H9 (cell line): ENCODE measurements at regions not wholly inside any gene's neighbourhood (a gene's known extent, or its start where the extent isn't known, plus 50 kb on each side); places are given as distances from the start of the nearest gene placed in this dataset.

Experiments
- DNase-seq: peaks from one replicate; pipeline ENCODE4 v3.0.0-alpha.2; 2017
- H2AFZ ChIP-seq: one replicate; pipeline ENCODE4 v1.6.1; 2013; ENCODE audit warnings: mild to moderate bottlenecking, low read length, control low read depth, moderate library complexity
- H2AK5ac ChIP-seq: 2 replicates; pipeline ENCODE4 v1.6.1; 2013; ENCODE audit warnings: low read length, control low read depth, mixed read lengths; ENCODE audit not compliant: insufficient read length
- H2BK120ac ChIP-seq: one replicate; pipeline ENCODE4 v1.6.1; 2013; ENCODE audit warnings: low read depth, mild to moderate bottlenecking, low read length, control low read depth, inconsistent platforms; ENCODE audit not compliant: poor library complexity, severe bottlenecking
- H2BK12ac ChIP-seq: 2 replicates; pipeline ENCODE4 v1.6.1; 2013; ENCODE audit warnings: low read length, control low read depth, mixed read lengths, low read depth; ENCODE audit not compliant: insufficient read length
- H2BK15ac ChIP-seq: 2 replicates; pipeline ENCODE4 v1.6.1; 2013; ENCODE audit warnings: low read depth, low read length, control low read depth
- H2BK20ac ChIP-seq: one replicate; pipeline ENCODE4 v1.6.1; 2013; ENCODE audit warnings: low read depth, mild to moderate bottlenecking, low read length, control low read depth, inconsistent platforms; ENCODE audit not compliant: poor library complexity, severe bottlenecking
- H2BK5ac ChIP-seq: 2 replicates; pipeline ENCODE4 v1.6.1; 2013; ENCODE audit warnings: low read length, control low read depth, mixed read lengths; ENCODE audit not compliant: insufficient read length
- H3K14ac ChIP-seq: 2 replicates; pipeline ENCODE4 v1.6.1; 2013; ENCODE audit warnings: low read length, control low read depth; ENCODE audit not compliant: insufficient read depth
- H3K18ac ChIP-seq: 2 replicates; pipeline ENCODE4 v1.6.1; 2013; ENCODE audit warnings: low read depth, mild to moderate bottlenecking, mixed read lengths, low read length, control low read depth; ENCODE audit not compliant: insufficient read length
- H3K23ac ChIP-seq: 2 replicates; pipeline ENCODE4 v1.6.1; 2013; ENCODE audit warnings: low read length, control low read depth, mixed read lengths, low read depth; ENCODE audit not compliant: insufficient read length
- H3K23me2 ChIP-seq: 2 replicates; pipeline ENCODE4 v1.6.1; 2013; ENCODE audit warnings: low read depth, mild to moderate bottlenecking, mixed read lengths, low read length, control low read depth; ENCODE audit not compliant: insufficient read length, poor library complexity, severe bottlenecking
- H3K27ac ChIP-seq: 2 replicates; pipeline ENCODE4 v1.5.1; 2013; ENCODE audit warnings: low read length, control low read depth, mixed read lengths, low read depth; ENCODE audit not compliant: insufficient read length
- H3K27me3 ChIP-seq: 2 replicates; pipeline ENCODE4 v1.6.1; 2013; ENCODE audit warnings: low read length, control low read depth, inconsistent platforms; ENCODE audit not compliant: insufficient read depth
- H3K4ac ChIP-seq: 2 replicates; pipeline ENCODE4 v1.6.1; 2013; ENCODE audit warnings: low read depth, mild to moderate bottlenecking, control low read depth, inconsistent platforms, low read length, moderate library complexity
- H3K4me1 ChIP-seq: 2 replicates; pipeline ENCODE4 v1.6.1; 2013; ENCODE audit warnings: low read length, control low read depth, inconsistent platforms; ENCODE audit not compliant: insufficient read depth
- H3K4me2 ChIP-seq: 2 replicates; pipeline ENCODE4 v1.6.1; 2013; ENCODE audit warnings: low read length, control low read depth, mixed read lengths; ENCODE audit not compliant: insufficient read length, insufficient read depth
- H3K56ac ChIP-seq: 2 replicates; pipeline ENCODE4 v1.6.1; 2013; ENCODE audit warnings: low read depth, mild to moderate bottlenecking, mixed read lengths, low read length, control low read depth; ENCODE audit not compliant: insufficient read length
- H3K79me1 ChIP-seq: 2 replicates; pipeline ENCODE4 v1.6.1; 2013; ENCODE audit warnings: low read depth, mild to moderate bottlenecking, moderate library complexity, low read length, control low read depth, inconsistent platforms; ENCODE audit not compliant: insufficient read depth, poor library complexity, severe bottlenecking
- H3K79me2 ChIP-seq: 2 replicates; pipeline ENCODE4 v1.6.1; 2013; ENCODE audit warnings: low read length, control low read depth, inconsistent platforms; ENCODE audit not compliant: insufficient read depth
- H3K9ac ChIP-seq: 2 replicates; pipeline ENCODE4 v1.6.1; 2013; ENCODE audit warnings: low read length, control low read depth, mixed read lengths; ENCODE audit not compliant: insufficient read length; ENCODE audit errors: extremely low read depth
- H3K9me3 ChIP-seq: one replicate; pipeline ENCODE4 v1.6.1; 2013; ENCODE audit warnings: low read depth, low read length, inconsistent platforms; ENCODE audit not compliant: control insufficient read depth
- H3T11ph ChIP-seq: one replicate; pipeline ENCODE4 v1.6.1; 2013; ENCODE audit warnings: mild to moderate bottlenecking, low read length, control low read depth, inconsistent platforms
- H4K20me1 ChIP-seq: one replicate; pipeline ENCODE4 v1.6.1; 2013; ENCODE audit not compliant: control insufficient read depth, insufficient read length, insufficient read depth
- H4K5ac ChIP-seq: 2 replicates; pipeline ENCODE4 v1.6.1; 2013; ENCODE audit warnings: low read depth, mild to moderate bottlenecking, mixed read lengths, low read length, control low read depth; ENCODE audit not compliant: insufficient read length
- H4K8ac ChIP-seq: replicated peaks from 2 replicates; pipeline ENCODE4 v1.6.1; 2013; ENCODE audit warnings: low read length, control low read depth, mixed read lengths, low read depth; ENCODE audit not compliant: insufficient read length
- H4K91ac ChIP-seq: 2 replicates; pipeline ENCODE4 v1.6.1; 2013; ENCODE audit warnings: low read depth, mild to moderate bottlenecking, moderate library complexity, mixed read lengths, low read length, control low read depth; ENCODE audit not compliant: insufficient read length
- H3K27ac Mint-ChIP-seq, 3 experiments: 2 replicates in 2 of 3; 3 replicates in 1 of 3; pipeline ENCODE4 v1.8.0; 2020 to 2021; ENCODE audit warnings: mixed read lengths in 3 of 3, mild to moderate bottlenecking in 1 of 3, moderate library complexity in 1 of 3
- H3K27me3 Mint-ChIP-seq: 2 replicates; pipeline ENCODE4 v1.8.0; 2021; ENCODE audit warnings: low read depth, mild to moderate bottlenecking, moderate library complexity, mixed read lengths
- H3K36me3 Mint-ChIP-seq, 3 experiments: 2 replicates in 2 of 3; 3 replicates in 1 of 3; pipeline ENCODE4 v1.8.0; 2020 to 2021; ENCODE audit warnings: low read depth in 3 of 3, mixed read lengths in 3 of 3; ENCODE audit not compliant: insufficient read depth in 1 of 3
- H3K4me1 Mint-ChIP-seq, 2 experiments: 2 replicates each; pipeline ENCODE4 v1.8.0; 2020; ENCODE audit warnings: mixed read lengths in 2 of 2
- H3K4me3 Mint-ChIP-seq, 2 experiments: 2 replicates in 1 of 2; 3 replicates in 1 of 2; pipeline ENCODE4 v1.8.0; 2020 to 2021; ENCODE audit warnings: mild to moderate bottlenecking in 2 of 2, mixed read lengths in 2 of 2, moderate library complexity in 1 of 2
- H3K9me3 Mint-ChIP-seq, 2 experiments: 2 replicates in 1 of 2; 3 replicates in 1 of 2; pipeline ENCODE4 v1.8.0; 2020; ENCODE audit warnings: mild to moderate bottlenecking in 2 of 2, mixed read lengths in 2 of 2, moderate library complexity in 1 of 2
- whole genome bisulfite sequencing: extraction: QIAGEN DNeasy Blood & Tissue Kit; methylation state at CpG from one replicate; pipeline ENCODE4 v1.1.7; 2013; ENCODE audit warnings: missing lambda C conversion rate, low lambda C conversion rate, mixed read lengths; ENCODE audit not compliant: insufficient read length; ENCODE audit errors: extremely low coverage; 5-methylcytosine and 5-hydroxymethylcytosine counted together
- TF ChIP-seq, protein P1 (sequence below): fragments of 200-600 bp; sonication (generic); conservative IDR thresholded peaks from 3 replicates; pipeline ENCODE4 v1.8.0; 2021; ENCODE audit warnings: antibody characterized with exemption, mild to moderate bottlenecking

DNA sequence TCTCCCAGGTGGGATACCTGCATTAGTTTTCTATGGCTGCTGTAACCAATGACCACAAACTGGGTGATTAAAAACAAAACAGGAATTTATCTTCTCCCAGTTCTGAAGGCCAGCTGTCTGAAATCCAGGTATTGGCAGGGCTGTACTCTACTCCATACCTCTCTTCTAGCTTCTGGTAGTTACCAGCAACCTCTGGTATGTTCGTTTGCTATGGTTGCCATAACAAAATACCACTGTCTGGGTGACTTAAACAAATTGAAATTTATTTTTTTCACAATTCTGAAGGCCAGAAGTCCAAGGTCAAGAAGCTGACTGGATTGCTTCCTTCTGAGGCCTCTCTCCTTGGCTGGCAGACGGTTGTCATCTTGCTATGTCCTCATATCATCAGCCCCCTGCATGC lies 642.1 kb upstream of the TENM3 start:
- Histone ChIP-seq H3K27ac (no peak overlapping the region), H3K23ac (no peak overlapping the region), H3T11ph (no peak overlapping the region), H3K79me2 (0 out of 2 replicates have a peak, but pooled peaks cover 2% of the 10 kb centered on the region), H2BK12ac (no peak overlapping the region), H2BK120ac (no peak overlapping the region), H3K4me2 (no peak overlapping the region), H3K56ac (no peak overlapping the region), H2AK5ac (no peak overlapping the region), H3K9ac (no peak overlapping the region), H4K91ac (no peak overlapping the region), H3K18ac (no peak overlapping the region), H4K5ac (no peak overlapping the region), H4K20me1 (no peaks in the 10 kb centered on the region), H3K4me1 (no peaks in the 10 kb centered on the region), H2BK20ac (no peak overlapping the region), H3K23me2 (no peaks in the 10 kb centered on the region), H3K9me3 (no peaks in the 10 kb centered on the region), H3K27me3 (no peaks in the 10 kb centered on the region), H2AFZ (no peak overlapping the region), H3K14ac (no peak overlapping the region), H2BK15ac (no peak overlapping the region), H3K79me1 (no peaks in the 10 kb centered on the region), H2BK5ac (no peak overlapping the region), H3K4ac (no peak overlapping the region), H4K8ac (no peak overlapping the region)
- DNase-seq, result no peak
- H3K27me3 Mint-ChIP-seq, result peaks cover 1% of the 10 kb centered on the region; the same call in 1 of the 2 replicates
- no CpG with 5 or more reads among the region's 2 CpGs for WGBS
- H3K4me1 Mint-ChIP-seq, result no peaks in the 10 kb centered on the region
- TF ChIP-seq, protein P1, sequence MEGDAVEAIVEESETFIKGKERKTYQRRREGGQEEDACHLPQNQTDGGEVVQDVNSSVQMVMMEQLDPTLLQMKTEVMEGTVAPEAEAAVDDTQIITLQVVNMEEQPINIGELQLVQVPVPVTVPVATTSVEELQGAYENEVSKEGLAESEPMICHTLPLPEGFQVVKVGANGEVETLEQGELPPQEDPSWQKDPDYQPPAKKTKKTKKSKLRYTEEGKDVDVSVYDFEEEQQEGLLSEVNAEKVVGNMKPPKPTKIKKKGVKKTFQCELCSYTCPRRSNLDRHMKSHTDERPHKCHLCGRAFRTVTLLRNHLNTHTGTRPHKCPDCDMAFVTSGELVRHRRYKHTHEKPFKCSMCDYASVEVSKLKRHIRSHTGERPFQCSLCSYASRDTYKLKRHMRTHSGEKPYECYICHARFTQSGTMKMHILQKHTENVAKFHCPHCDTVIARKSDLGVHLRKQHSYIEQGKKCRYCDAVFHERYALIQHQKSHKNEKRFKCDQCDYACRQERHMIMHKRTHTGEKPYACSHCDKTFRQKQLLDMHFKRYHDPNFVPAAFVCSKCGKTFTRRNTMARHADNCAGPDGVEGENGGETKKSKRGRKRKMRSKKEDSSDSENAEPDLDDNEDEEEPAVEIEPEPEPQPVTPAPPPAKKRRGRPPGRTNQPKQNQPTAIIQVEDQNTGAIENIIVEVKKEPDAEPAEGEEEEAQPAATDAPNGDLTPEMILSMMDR, result no peak
- H3K9me3 Mint-ChIP-seq, result no peaks in the 10 kb centered on the region; a peak in 1 of 5 replicates
- H3K36me3 Mint-ChIP-seq, result 0 out of 7 replicates have a peak, but pooled peaks cover 0 to 4% (median 0%) of the 10 kb centered on the region in 3 experiments
- no peak overlapping the region for H3K4me3 Mint-ChIP-seq
- no peak overlapping the region for H3K27ac Mint-ChIP-seq
